ENCODE measurements at regions not wholly inside any gene's neighbourhood (a gene's known extent, or its start where the extent isn't known, plus 50 kb on each side); places are given as distances from the start of the nearest gene placed in this dataset.

- H3K4me3 Mint-ChIP-seq, result no peak overlapping the region
- TF ChIP-seq CTCF (IDR thresholded peaks at IDR 0.05), result no peak
- no peak for ATAC-seq (ENCODE audit: low read depth)
- no peak overlapping the region for H3K27ac Mint-ChIP-seq
- no peak for DNase-seq
- peaks cover 2% of the 10 kb centered on the region for H3K9me3 Mint-ChIP-seq
- intact Hi-C loops (cut with micrococcal nuclease), result no loop called here
- ChIA-PET POLR2A (no interaction called here), CTCF (no interaction called here)
- no peaks in the 10 kb centered on the region for H3K36me3 Mint-ChIP-seq (ENCODE audit: low read depth)
- H3K4me1 Mint-ChIP-seq, result no peaks in the 10 kb centered on the region
- H3K27me3 Mint-ChIP-seq, result no peaks in the 10 kb centered on the region
Observed at GRCh38 chrY:17277056-17277455, 603.0 kb downstream of the CDY2B start.

GRCh38 chrY:17259497-17259896, 620.5 kb downstream of the CDY2B start:
- H3K27me3 Mint-ChIP-seq, result no peaks in the 10 kb centered on the region
- ATAC-seq (ENCODE audit: low read depth) (no peak), DNase-seq (no peak)
- no peak overlapping the region for H3K4me3 Mint-ChIP-seq
- no peak for TF ChIP-seq CTCF (IDR thresholded peaks at IDR 0.05)
- H3K36me3 Mint-ChIP-seq (ENCODE audit: low read depth), result no peaks in the 10 kb centered on the region
- no peaks in the 10 kb centered on the region for H3K4me1 Mint-ChIP-seq
- POLR2A ChIA-PET, result no interaction called here
- no peaks in the 10 kb centered on the region for H3K9me3 Mint-ChIP-seq
- no peak overlapping the region for H3K27ac Mint-ChIP-seq
- CTCF ChIA-PET, result no interaction called here
- intact Hi-C loops (cut with micrococcal nuclease), result no loop called here

- no peak for TF ChIP-seq CTCF (IDR thresholded peaks at IDR 0.05)
- H3K4me3 Mint-ChIP-seq, result no peak overlapping the region
- ATAC-seq (ENCODE audit: low read depth), result no peak
- CTCF ChIA-PET, result no interaction called here
- no peaks in the 10 kb centered on the region for H3K27me3 Mint-ChIP-seq
- POLR2A ChIA-PET, result no interaction called here
- no peaks in the 10 kb centered on the region for H3K4me1 Mint-ChIP-seq
- H3K9me3 Mint-ChIP-seq, result peaks cover 3% of the 10 kb centered on the region
- DNase-seq, result no peak
- intact Hi-C loops (cut with micrococcal nuclease), result no loop called here
- no peak overlapping the region for H3K27ac Mint-ChIP-seq
- H3K36me3 Mint-ChIP-seq (ENCODE audit: low read depth), result no peaks in the 10 kb centered on the region
Observed at GRCh38 chrY:17238406-17238805, 641.6 kb downstream of the CDY2B start.

GRCh38 chrY:17235769-17236168, 644.3 kb downstream of the CDY2B start:
- TF ChIP-seq CTCF (IDR thresholded peaks at IDR 0.05), result no peak
- no peak overlapping the region for H3K27ac Mint-ChIP-seq
- no peaks in the 10 kb centered on the region for H3K4me1 Mint-ChIP-seq
- POLR2A ChIA-PET, result no interaction called here
- intact Hi-C loops (cut with micrococcal nuclease), result no loop called here
- CTCF ChIA-PET, result no interaction called here
- H3K4me3 Mint-ChIP-seq, result no peak overlapping the region
- DNase-seq (no peak), ATAC-seq (ENCODE audit: low read depth) (no peak)
- no peaks in the 10 kb centered on the region for H3K36me3 Mint-ChIP-seq (ENCODE audit: low read depth)
- H3K9me3 Mint-ChIP-seq, result peaks cover 3% of the 10 kb centered on the region
- H3K27me3 Mint-ChIP-seq, result no peaks in the 10 kb centered on the region

- ATAC-seq (ENCODE audit: low read depth) (no peak), DNase-seq (no peak)
- Mint-ChIP-seq H3K27me3 (no peaks in the 10 kb centered on the region), H3K4me1 (no peaks in the 10 kb centered on the region), H3K27ac (no peak overlapping the region), H3K4me3 (no peak overlapping the region), H3K9me3 (peaks cover 3% of the 10 kb centered on the region), H3K36me3 (ENCODE audit: low read depth) (no peaks in the 10 kb centered on the region)
- ChIA-PET POLR2A (no interaction called here), CTCF (no interaction called here)
- intact Hi-C loops (cut with micrococcal nuclease), result no loop called here
- TF ChIP-seq CTCF (IDR thresholded peaks at IDR 0.05), result no peak
Observed at GRCh38 chrY:17233435-17234109, 646.4 kb downstream of the CDY2B start.
